22Rv1 (cell line): ENCODE measurements at regions not wholly inside any gene's neighbourhood (a gene's known extent, or its start where the extent isn't known, plus 50 kb on each side); places are given as distances from the start of the nearest gene placed in this dataset.
A peak's percentile ranks its signal among the peaks of the same experiment; 100 is the strongest.

Experiments used
- ZFX ChIP-seq: fragments of 450-650 bp; IDR thresholded peaks from 2 replicates; pipeline ENCODE4 v1.6.1; 2017; ENCODE audit warnings: antibody characterized with exemption, borderline replicate concordance
- TF ChIP-seq, protein P1 (sequence below): fragments of 450-650 bp; IDR thresholded peaks from 2 replicates; pipeline ENCODE4 v1.5.1; 2017; ENCODE audit warnings: mild to moderate bottlenecking

- TF ChIP-seq, protein P1, sequence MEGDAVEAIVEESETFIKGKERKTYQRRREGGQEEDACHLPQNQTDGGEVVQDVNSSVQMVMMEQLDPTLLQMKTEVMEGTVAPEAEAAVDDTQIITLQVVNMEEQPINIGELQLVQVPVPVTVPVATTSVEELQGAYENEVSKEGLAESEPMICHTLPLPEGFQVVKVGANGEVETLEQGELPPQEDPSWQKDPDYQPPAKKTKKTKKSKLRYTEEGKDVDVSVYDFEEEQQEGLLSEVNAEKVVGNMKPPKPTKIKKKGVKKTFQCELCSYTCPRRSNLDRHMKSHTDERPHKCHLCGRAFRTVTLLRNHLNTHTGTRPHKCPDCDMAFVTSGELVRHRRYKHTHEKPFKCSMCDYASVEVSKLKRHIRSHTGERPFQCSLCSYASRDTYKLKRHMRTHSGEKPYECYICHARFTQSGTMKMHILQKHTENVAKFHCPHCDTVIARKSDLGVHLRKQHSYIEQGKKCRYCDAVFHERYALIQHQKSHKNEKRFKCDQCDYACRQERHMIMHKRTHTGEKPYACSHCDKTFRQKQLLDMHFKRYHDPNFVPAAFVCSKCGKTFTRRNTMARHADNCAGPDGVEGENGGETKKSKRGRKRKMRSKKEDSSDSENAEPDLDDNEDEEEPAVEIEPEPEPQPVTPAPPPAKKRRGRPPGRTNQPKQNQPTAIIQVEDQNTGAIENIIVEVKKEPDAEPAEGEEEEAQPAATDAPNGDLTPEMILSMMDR, result peak; percentile 7; the same call in 1 of the 2 replicates
- TF ChIP-seq ZFX, result no peak
Measured at GRCh38 chr21:30962013-30962412, 76.3 kb downstream of the KRTAP19-8 start.
